ENCODE measurements at regions not wholly inside any gene's neighbourhood (a gene's known extent, or its start where the extent isn't known, plus 50 kb on each side); places are given as distances from the start of the nearest gene placed in this dataset.

DNA sequence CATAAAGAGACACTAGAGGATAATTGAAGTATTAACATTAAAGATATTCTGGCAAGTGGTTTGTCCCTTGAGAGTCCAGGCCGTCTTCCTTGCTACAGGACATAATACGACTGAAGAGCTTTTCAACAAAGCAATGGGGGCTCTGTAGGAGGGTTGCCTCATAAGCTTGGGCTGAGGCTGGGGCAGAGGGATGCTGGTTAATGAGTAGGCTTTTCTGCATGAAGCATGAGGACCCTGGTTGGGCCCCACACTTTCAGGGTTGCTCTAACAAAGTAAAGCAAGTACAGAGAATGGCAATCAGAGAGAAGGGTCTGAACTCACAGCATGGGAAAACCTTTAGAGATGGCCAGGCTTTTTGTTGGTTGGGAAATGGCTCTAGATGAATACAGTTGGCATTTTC is 281.3 kb downstream of the IDS start:
- no peaks in the 10 kb centered on the region for H3K9me3 ChIP-seq (ENCODE audit: control insufficient read depth, insufficient read depth, low read length)
- WGBS (ENCODE audit: insufficient coverage, insufficient read length): no CpG with 5 or more reads among the region's 2 CpGs
- H3K4me1 ChIP-seq (ENCODE audit: control insufficient read depth, insufficient read depth, low read length): no peaks in the 10 kb centered on the region
- H3K36me3 ChIP-seq (ENCODE audit: control insufficient read depth, insufficient read depth, low read length): no peaks in the 10 kb centered on the region
- no peak overlapping the region for H3K27ac ChIP-seq (ENCODE audit: low read length)
- DNase-seq (ENCODE audit: low read depth, low spot score): no peak
- no peak overlapping the region for H3K4me3 ChIP-seq (ENCODE audit: low read length)
- H3K27me3 ChIP-seq (ENCODE audit: control insufficient read depth, insufficient read depth, low read length): no peaks in the 10 kb centered on the region

DNA sequence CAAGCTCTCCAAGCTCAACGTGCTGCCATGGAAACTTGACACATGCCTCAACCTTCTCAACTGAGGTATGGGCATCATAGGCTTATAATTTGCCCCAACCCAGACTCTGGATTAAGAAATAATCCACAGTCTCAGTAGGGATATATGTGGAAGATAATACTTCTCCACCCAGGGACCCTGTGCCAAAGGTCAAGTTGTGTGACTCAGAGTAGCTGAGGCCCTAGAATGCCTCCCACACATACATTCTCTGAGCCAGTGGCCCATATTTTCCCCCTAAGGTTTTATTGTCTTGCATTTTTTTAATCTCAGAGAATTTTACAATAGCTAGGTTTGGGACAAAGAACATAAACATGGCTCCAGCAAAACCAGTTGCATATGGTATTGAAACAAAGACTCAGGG is 283.1 kb downstream of the IDS start:
- Histone ChIP-seq H3K4me3 (ENCODE audit: low read length) (no peak overlapping the region), H3K27me3 (ENCODE audit: control insufficient read depth, insufficient read depth, low read length) (no peaks in the 10 kb centered on the region), H3K36me3 (ENCODE audit: control insufficient read depth, insufficient read depth, low read length) (no peaks in the 10 kb centered on the region), H3K4me1 (ENCODE audit: control insufficient read depth, insufficient read depth, low read length) (no peaks in the 10 kb centered on the region), H3K27ac (ENCODE audit: low read length) (no peak overlapping the region), H3K9me3 (ENCODE audit: control insufficient read depth, insufficient read depth, low read length) (no peaks in the 10 kb centered on the region)
- DNase-seq (ENCODE audit: low read depth, low spot score): no peak
- WGBS (ENCODE audit: insufficient coverage, insufficient read length): no CpG with 5 or more reads among the region's 1 CpG

DNA sequence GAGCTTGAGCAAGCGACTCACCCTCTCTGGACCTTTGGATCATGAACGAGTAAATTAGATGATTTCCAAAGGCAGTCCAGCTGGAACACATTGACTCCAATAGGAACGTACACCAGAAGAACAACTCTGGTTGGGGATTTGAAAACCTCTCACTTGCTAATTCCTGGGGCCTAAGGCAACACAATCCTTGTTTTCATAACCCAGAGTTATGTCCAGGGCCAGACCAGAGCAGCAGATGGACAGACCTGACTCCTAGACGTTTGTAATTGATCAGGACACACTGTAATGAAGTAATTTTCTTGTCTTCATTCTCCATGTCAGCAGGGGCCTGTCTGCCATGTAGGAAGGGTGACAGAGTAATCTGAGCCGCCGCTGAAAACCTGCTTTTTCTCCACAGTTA is 283.9 kb downstream of the IDS start:
- H3K4me3 ChIP-seq (ENCODE audit: low read length): no peak overlapping the region
- no CpG with 5 or more reads among the region's 6 CpGs for whole genome bisulfite sequencing (ENCODE audit: insufficient coverage, insufficient read length)
- no peaks in the 10 kb centered on the region for H3K36me3 ChIP-seq (ENCODE audit: control insufficient read depth, insufficient read depth, low read length)
- no peak overlapping the region for H3K27ac ChIP-seq (ENCODE audit: low read length)
- H3K9me3 ChIP-seq (ENCODE audit: control insufficient read depth, insufficient read depth, low read length): no peaks in the 10 kb centered on the region
- DNase-seq (ENCODE audit: low read depth, low spot score): no peak
- H3K27me3 ChIP-seq (ENCODE audit: control insufficient read depth, insufficient read depth, low read length): no peaks in the 10 kb centered on the region
- no peaks in the 10 kb centered on the region for H3K4me1 ChIP-seq (ENCODE audit: control insufficient read depth, insufficient read depth, low read length)

DNA sequence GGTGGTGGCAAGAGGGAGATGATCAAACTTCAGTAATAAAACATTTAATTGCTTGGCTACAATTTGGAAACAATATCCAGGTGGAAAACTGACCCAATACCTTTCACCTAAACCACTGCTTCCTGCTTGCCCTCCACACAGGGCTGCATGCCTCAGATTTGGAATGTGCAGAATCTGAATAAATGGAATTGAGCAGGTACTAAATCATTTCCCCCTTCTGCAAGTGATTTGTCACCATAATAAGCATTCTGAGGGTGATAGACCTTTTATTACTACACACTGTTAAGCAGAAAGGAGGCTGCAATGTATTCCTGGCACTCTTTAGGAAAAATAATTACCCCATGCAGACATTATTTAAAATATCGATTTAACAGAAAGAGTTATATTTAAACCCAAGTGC is 291.8 kb downstream of the IDS start:
- DNase-seq (ENCODE audit: low read depth, low spot score): no peak
- H3K9me3 ChIP-seq (ENCODE audit: control insufficient read depth, insufficient read depth, low read length): no peaks in the 10 kb centered on the region
- WGBS (ENCODE audit: insufficient coverage, insufficient read length): no CpG with 5 or more reads among the region's 1 CpG
- no peak overlapping the region for H3K4me3 ChIP-seq (ENCODE audit: low read length)
- no peaks in the 10 kb centered on the region for H3K4me1 ChIP-seq (ENCODE audit: control insufficient read depth, insufficient read depth, low read length)
- H3K27me3 ChIP-seq (ENCODE audit: control insufficient read depth, insufficient read depth, low read length): no peaks in the 10 kb centered on the region
- H3K27ac ChIP-seq (ENCODE audit: low read length): no peak overlapping the region
- H3K36me3 ChIP-seq (ENCODE audit: control insufficient read depth, insufficient read depth, low read length): no peaks in the 10 kb centered on the region

DNA sequence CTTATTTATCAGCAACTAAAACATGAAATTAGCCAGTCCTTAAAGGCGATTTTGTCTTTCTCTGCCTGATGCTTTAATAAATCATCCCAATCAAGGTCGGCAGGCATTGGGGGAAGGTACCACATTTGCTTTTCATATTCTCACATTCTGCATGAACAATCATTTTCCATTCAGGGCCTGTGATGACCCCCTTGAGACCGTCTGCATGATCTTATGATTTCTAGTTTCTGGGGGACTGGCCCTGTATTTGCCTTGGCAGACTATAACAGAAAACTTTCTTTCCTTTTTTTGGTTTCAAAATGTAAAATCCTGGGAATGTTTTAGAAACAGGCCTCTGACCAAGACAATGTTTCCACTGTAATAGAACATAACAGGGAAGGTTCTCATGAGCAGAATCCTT is 296.8 kb downstream of the IDS start:
- H3K36me3 ChIP-seq (ENCODE audit: control insufficient read depth, insufficient read depth, low read length): no peaks in the 10 kb centered on the region
- DNase-seq (ENCODE audit: low read depth, low spot score): no peak
- H3K9me3 ChIP-seq (ENCODE audit: control insufficient read depth, insufficient read depth, low read length): no peaks in the 10 kb centered on the region
- no peak overlapping the region for H3K27ac ChIP-seq (ENCODE audit: low read length)
- whole genome bisulfite sequencing (ENCODE audit: insufficient coverage, insufficient read length): no CpG with 5 or more reads among the region's 3 CpGs
- no peaks in the 10 kb centered on the region for H3K4me1 ChIP-seq (ENCODE audit: control insufficient read depth, insufficient read depth, low read length)
- no peak overlapping the region for H3K4me3 ChIP-seq (ENCODE audit: low read length)
- H3K27me3 ChIP-seq (ENCODE audit: control insufficient read depth, insufficient read depth, low read length): no peaks in the 10 kb centered on the region

DNA sequence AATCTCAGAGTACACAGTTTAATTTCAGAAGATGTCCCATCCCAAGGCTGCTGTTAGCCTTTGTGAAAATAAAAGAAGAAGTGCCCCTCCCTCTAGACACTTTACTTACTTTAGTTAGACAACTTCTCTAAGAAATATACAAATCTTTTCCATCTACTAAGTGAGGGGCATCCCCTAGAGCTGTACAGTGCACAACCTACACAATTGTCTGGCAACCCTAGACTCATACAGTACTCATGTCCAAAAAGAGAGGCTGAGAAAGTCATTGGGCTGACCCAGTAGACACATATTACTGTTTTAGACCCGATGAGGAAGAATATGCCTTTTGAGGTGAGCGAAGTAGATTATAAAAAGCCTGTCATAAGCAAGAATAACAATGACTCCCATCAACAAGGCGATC is 297.6 kb downstream of the IDS start:
- Histone ChIP-seq H3K27ac (ENCODE audit: low read length) (no peak overlapping the region), H3K4me1 (ENCODE audit: control insufficient read depth, insufficient read depth, low read length) (no peaks in the 10 kb centered on the region), H3K9me3 (ENCODE audit: control insufficient read depth, insufficient read depth, low read length) (no peaks in the 10 kb centered on the region), H3K4me3 (ENCODE audit: low read length) (no peak overlapping the region), H3K27me3 (ENCODE audit: control insufficient read depth, insufficient read depth, low read length) (no peaks in the 10 kb centered on the region), H3K36me3 (ENCODE audit: control insufficient read depth, insufficient read depth, low read length) (no peaks in the 10 kb centered on the region)
- no CpG with 5 or more reads among the region's 3 CpGs for WGBS (ENCODE audit: insufficient coverage, insufficient read length)
- no peak for DNase-seq (ENCODE audit: low read depth, low spot score)

DNA sequence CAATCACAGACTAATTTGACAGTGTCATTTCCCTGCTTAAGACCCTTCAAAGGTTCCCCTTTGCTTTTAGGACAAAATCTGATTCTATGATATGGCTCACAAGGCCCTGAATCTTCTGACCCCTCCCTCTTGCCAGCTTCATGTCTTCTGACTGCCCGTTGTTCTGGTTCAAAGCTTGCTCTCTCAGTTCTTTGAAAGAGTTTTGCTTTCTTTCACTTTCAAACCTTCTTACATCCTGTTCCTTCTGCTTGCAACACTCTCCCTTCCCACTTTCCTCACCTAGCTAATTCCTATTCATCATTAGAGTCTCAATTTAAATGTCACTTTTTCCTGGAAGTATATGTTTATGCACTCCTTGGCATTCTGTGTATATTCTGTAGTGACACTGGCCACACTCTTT is 299.2 kb downstream of the IDS start:
- H3K4me3 ChIP-seq (ENCODE audit: low read length): no peak overlapping the region
- H3K27me3 ChIP-seq (ENCODE audit: control insufficient read depth, insufficient read depth, low read length): no peaks in the 10 kb centered on the region
- no peak overlapping the region for H3K27ac ChIP-seq (ENCODE audit: low read length)
- H3K9me3 ChIP-seq (ENCODE audit: control insufficient read depth, insufficient read depth, low read length): no peaks in the 10 kb centered on the region
- no peaks in the 10 kb centered on the region for H3K36me3 ChIP-seq (ENCODE audit: control insufficient read depth, insufficient read depth, low read length)
- no peaks in the 10 kb centered on the region for H3K4me1 ChIP-seq (ENCODE audit: control insufficient read depth, insufficient read depth, low read length)
- no peak for DNase-seq (ENCODE audit: low read depth, low spot score)
- WGBS (ENCODE audit: insufficient coverage, insufficient read length): no CpG with 5 or more reads among the region's 1 CpG

DNA sequence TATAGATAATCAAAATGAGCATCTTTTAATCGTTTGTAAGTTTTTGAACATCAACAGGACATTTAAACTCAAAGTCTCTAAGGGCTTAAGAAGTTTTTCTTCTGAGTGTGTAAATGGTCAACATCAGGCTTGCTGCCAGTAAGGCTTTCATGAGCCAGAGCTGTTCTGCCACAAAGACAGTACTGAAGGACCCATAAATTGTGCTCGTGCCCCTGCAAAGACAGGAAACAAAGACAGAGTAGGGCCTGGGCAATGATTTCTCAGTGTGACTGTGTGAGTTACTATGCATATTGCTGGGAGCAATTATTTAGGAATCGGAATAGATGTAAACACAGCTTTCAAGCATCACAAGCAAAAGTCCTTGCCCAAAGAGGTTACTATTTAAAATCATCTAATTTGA is 300.0 kb downstream of the IDS start:
- no CpG with 5 or more reads among the region's 3 CpGs for WGBS (ENCODE audit: insufficient coverage, insufficient read length)
- H3K36me3 ChIP-seq (ENCODE audit: control insufficient read depth, insufficient read depth, low read length): no peaks in the 10 kb centered on the region

DNA sequence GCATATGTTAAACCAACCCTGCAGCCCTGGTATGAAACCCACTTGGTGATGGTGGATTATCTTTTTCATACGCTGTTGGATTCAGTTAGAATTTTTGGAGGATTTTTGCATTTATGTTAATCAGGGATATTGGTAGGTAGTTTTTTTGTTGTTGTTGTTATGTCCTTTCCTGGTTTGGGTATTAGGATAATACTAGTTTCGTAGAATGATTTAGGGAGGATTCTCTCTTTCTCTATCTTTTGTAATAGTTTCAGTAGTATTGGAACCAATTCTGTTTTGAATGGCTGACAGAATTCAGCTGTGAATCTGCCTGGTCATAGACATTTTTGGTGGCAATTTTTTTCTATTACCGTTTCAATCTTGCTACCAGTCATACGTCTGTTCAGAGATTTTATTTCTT is 305.4 kb downstream of the IDS start:
- WGBS (ENCODE audit: insufficient coverage, insufficient read length): no CpG with 5 or more reads among the region's 4 CpGs

More for the DNA sequence above, 300.0 kb downstream of the IDS start:
- H3K27ac ChIP-seq (ENCODE audit: low read length): no peak overlapping the region
- no peaks in the 10 kb centered on the region for H3K4me1 ChIP-seq (ENCODE audit: control insufficient read depth, insufficient read depth, low read length)
- no peaks in the 10 kb centered on the region for H3K9me3 ChIP-seq (ENCODE audit: control insufficient read depth, insufficient read depth, low read length)
- H3K4me3 ChIP-seq (ENCODE audit: low read length): no peak overlapping the region
- no peaks in the 10 kb centered on the region for H3K27me3 ChIP-seq (ENCODE audit: control insufficient read depth, insufficient read depth, low read length)
- DNase-seq (ENCODE audit: low read depth, low spot score): no peak

DNA sequence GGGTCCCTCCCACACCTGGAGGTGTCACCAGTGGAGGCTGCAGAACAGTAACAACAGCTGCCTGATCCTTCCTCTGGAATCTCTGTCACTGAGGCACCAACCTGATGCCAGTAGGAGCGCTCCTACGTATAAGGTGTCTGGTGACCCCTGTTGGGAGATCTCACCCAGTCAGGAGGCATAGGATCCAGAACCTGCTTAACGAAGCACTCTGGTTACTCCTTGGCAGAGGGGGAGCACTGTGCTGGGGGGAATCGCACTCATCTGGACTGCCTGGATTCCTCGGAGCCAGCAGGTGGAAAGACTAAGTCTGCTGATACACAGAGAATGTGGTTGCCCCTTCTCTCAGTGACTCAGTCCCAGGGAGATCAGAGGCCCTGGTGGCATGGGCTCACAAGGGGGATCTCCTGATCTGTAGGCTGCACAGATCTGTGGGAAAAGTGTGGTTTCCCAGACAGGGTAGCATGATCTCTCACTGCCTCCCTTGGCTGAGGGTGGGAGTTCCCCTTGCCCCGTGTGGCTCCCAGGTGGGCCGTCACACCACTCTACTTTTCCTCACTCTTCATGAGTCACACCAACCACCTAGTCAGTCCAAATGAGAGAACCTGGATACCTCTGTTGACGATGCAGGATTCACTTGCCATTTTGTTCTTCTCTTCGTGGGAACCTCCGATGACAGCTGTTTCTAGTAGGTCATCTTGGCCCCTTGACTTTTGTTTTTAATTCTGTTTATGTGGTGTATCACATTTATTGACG is 305.9 kb downstream of the IDS start:
- no peaks in the 10 kb centered on the region for H3K4me1 ChIP-seq (ENCODE audit: control insufficient read depth, insufficient read depth, low read length)
- no CpG with 5 or more reads among the region's 11 CpGs for WGBS (ENCODE audit: insufficient coverage, insufficient read length)
- no peak overlapping the region for H3K27ac ChIP-seq (ENCODE audit: low read length)
- no peak for DNase-seq (ENCODE audit: low read depth, low spot score)
- H3K9me3 ChIP-seq (ENCODE audit: control insufficient read depth, insufficient read depth, low read length): no peaks in the 10 kb centered on the region
- H3K27me3 ChIP-seq (ENCODE audit: control insufficient read depth, insufficient read depth, low read length): no peaks in the 10 kb centered on the region
- no peak overlapping the region for H3K4me3 ChIP-seq (ENCODE audit: low read length)
- no peaks in the 10 kb centered on the region for H3K36me3 ChIP-seq (ENCODE audit: control insufficient read depth, insufficient read depth, low read length)

More for the DNA sequence above, 305.4 kb downstream of the IDS start:
- H3K27me3 ChIP-seq (ENCODE audit: control insufficient read depth, insufficient read depth, low read length): no peaks in the 10 kb centered on the region
- no peak overlapping the region for H3K27ac ChIP-seq (ENCODE audit: low read length)
- H3K9me3 ChIP-seq (ENCODE audit: control insufficient read depth, insufficient read depth, low read length): no peaks in the 10 kb centered on the region
- H3K36me3 ChIP-seq (ENCODE audit: control insufficient read depth, insufficient read depth, low read length): no peaks in the 10 kb centered on the region
- DNase-seq (ENCODE audit: low read depth, low spot score): no peak
- H3K4me3 ChIP-seq (ENCODE audit: low read length): no peak overlapping the region
- H3K4me1 ChIP-seq (ENCODE audit: control insufficient read depth, insufficient read depth, low read length): no peaks in the 10 kb centered on the region

DNA sequence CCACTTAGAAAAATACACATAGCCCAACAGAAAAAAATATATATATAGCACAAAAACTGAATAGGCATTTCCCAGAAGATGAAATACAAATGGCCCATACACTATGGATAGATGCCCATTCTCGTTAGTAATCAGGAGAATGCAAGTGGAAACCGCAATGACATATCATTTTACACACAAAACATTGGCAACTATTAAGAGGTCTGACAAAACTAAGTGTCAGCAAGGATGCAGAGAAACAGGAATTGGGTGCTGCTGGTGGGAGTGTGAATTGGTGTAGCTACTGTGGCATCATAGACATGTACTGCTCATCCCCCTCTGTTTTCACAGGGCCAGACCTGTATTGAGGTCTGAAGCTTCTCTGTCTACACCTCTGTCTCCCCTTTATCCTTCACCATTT is 320.0 kb downstream of the IDS start:
- Histone ChIP-seq H3K9me3 (ENCODE audit: control insufficient read depth, insufficient read depth, low read length) (no peaks in the 10 kb centered on the region), H3K27ac (ENCODE audit: low read length) (no peak overlapping the region), H3K4me3 (ENCODE audit: low read length) (no peak overlapping the region), H3K4me1 (ENCODE audit: control insufficient read depth, insufficient read depth, low read length) (no peaks in the 10 kb centered on the region), H3K27me3 (ENCODE audit: control insufficient read depth, insufficient read depth, low read length) (no peaks in the 10 kb centered on the region), H3K36me3 (ENCODE audit: control insufficient read depth, insufficient read depth, low read length) (no peaks in the 10 kb centered on the region)
- WGBS (ENCODE audit: insufficient coverage, insufficient read length): no CpG with 5 or more reads among the region's 2 CpGs
- no peak for DNase-seq (ENCODE audit: low read depth, low spot score)

Measured in iPS DF 6.9 (cell line).